Activated gamma-delta T cell treated with Interleukin-2 at 50 U/mL for 16 hours (primary cell): ENCODE measurements at regions not wholly inside any gene's neighbourhood (a gene's known extent, or its start where the extent isn't known, plus 50 kb on each side); places are given as distances from the start of the nearest gene placed in this dataset.

ENCODE experiments used
- DNase-seq: peaks from one replicate; pipeline ENCODE4 v3.0.0-alpha.2; 2020

- no peak for DNase-seq
These were observed 168.5 kb downstream of the NOC3L start for GRCh38 chr10:94194256-94194655.

- no peak for DNase-seq
These were observed 165.5 kb downstream of the NOC3L start for GRCh38 chr10:94197241-94197640.

GRCh38 chr10:94198324-94198723, 164.4 kb downstream of the NOC3L start:
- no peak for DNase-seq

- no peak for DNase-seq
These were observed 163.2 kb downstream of the NOC3L start for GRCh38 chr10:94199565-94199964.

GRCh38 chr10:94200146-94200837, 162.4 kb downstream of the NOC3L start:
- no peak for DNase-seq

GRCh38 chr10:94205396-94205831, 157.3 kb downstream of the NOC3L start:
- DNase-seq: no peak

- no peak for DNase-seq
These were observed 156.6 kb downstream of the NOC3L start for GRCh38 chr10:94206176-94206575.

GRCh38 chr10:94208315-94208714, 154.4 kb downstream of the NOC3L start:
- no peak for DNase-seq

GRCh38 chr10:94210440-94211168, 152.1 kb downstream of the NOC3L start:
- no peak for DNase-seq

GRCh38 chr10:94211169-94211510, 151.6 kb downstream of the NOC3L start:
- DNase-seq: no peak

GRCh38 chr10:94213001-94213530, 149.7 kb downstream of the NOC3L start:
- no peak for DNase-seq

- DNase-seq: no peak
These were observed 148.8 kb downstream of the NOC3L start for GRCh38 chr10:94213980-94214379.

GRCh38 chr10:94214481-94214893, 148.3 kb downstream of the NOC3L start:
- no peak for DNase-seq

- no peak for DNase-seq
These were observed 146.5 kb downstream of the NOC3L start for GRCh38 chr10:94216201-94216600.

- no peak for DNase-seq
These were observed 145.3 kb downstream of the NOC3L start for GRCh38 chr10:94217411-94217810.

GRCh38 chr10:94218493-94219183, 144.1 kb downstream of the NOC3L start:
- DNase-seq: no peak

GRCh38 chr10:94219829-94220228, 142.9 kb downstream of the NOC3L start:
- no peak for DNase-seq

GRCh38 chr10:94220717-94221116, 142.0 kb downstream of the NOC3L start:
- no peak for DNase-seq

GRCh38 chr10:94223702-94224370, 138.9 kb downstream of the NOC3L start:
- no peak for DNase-seq

- DNase-seq: no peak
These were observed 138.1 kb downstream of the NOC3L start for GRCh38 chr10:94224656-94225055.

GRCh38 chr10:94225589-94225988, 137.2 kb downstream of the NOC3L start:
- no peak for DNase-seq

- DNase-seq: no peak
These were observed 132.5 kb downstream of the NOC3L start for GRCh38 chr10:94230134-94230785.
